ENCODE measurements at regions not wholly inside any gene's neighbourhood (a gene's known extent, or its start where the extent isn't known, plus 50 kb on each side); places are given as distances from the start of the nearest gene placed in this dataset.

- no peaks in the 10 kb centered on the region for H3K9me3 ChIP-seq
- intact Hi-C loops (cut with DNase I): no loop called here
- no peak for DNase-seq
- H3K9ac ChIP-seq (ENCODE audit: low read depth in 2 of 2, low read length in 2 of 2): no peak overlapping the region
- H3K27ac ChIP-seq: no peak overlapping the region
- no peak for TF ChIP-seq CTCF (IDR thresholded peaks at IDR 0.05)
- no peaks in the 10 kb centered on the region for H3K4me1 ChIP-seq
- H3K36me3 ChIP-seq: no peaks in the 10 kb centered on the region
- H3K27me3 ChIP-seq: no peaks in the 10 kb centered on the region
- H3K4me3 ChIP-seq: no peak overlapping the region
Measured at GRCh38 chr6:170043881-170044790, 246.7 kb downstream of the DLL1 start.

GRCh38 chr6:170043150-170043819 is 247.6 kb downstream of the DLL1 start:
- no peak overlapping the region for H3K9ac ChIP-seq (ENCODE audit: low read depth in 2 of 2, low read length in 2 of 2)
- H3K4me3 ChIP-seq: no peak overlapping the region
- H3K4me1 ChIP-seq: no peaks in the 10 kb centered on the region
- no peak for DNase-seq
- no peak overlapping the region for H3K27ac ChIP-seq
- no peaks in the 10 kb centered on the region for H3K36me3 ChIP-seq
- no peak for TF ChIP-seq CTCF (IDR thresholded peaks at IDR 0.05)
- intact Hi-C loops (cut with DNase I): no loop called here
- no peaks in the 10 kb centered on the region for H3K27me3 ChIP-seq
- no peaks in the 10 kb centered on the region for H3K9me3 ChIP-seq

DNA sequence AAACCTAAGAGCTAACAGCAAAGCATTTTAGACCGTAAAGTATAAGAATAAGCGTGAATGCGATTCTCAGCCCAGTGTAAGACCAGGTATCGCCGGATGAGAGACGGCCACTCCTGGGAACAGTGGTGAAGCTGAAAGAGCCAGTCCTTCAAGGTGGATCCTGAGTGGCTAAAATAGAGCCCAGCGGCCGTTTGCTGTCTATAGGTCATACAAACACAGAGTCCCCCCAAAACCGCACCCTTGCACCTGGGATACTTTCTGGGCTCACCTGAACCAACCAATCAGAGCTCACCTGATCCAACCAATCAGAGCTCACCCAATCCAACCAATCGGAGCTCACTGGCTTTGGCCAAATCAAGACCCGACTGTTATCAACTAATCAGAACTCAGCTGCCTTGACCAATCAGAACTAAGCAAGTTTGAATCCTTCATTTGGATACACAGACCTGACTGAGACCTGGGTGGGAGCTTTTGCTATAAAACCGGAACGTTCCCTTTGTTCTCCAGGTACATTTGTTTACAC is 248.2 kb downstream of the DLL1 start:
- H3K9ac ChIP-seq (ENCODE audit: low read depth in 2 of 2, low read length in 2 of 2): no peak overlapping the region
- DNase-seq: no peak
- H3K27me3 ChIP-seq: no peaks in the 10 kb centered on the region
- intact Hi-C loops (cut with DNase I): no loop called here
- TF ChIP-seq CTCF (IDR thresholded peaks at IDR 0.05): no peak
- H3K36me3 ChIP-seq: no peaks in the 10 kb centered on the region
- H3K4me1 ChIP-seq: no peaks in the 10 kb centered on the region
- H3K4me3 ChIP-seq: no peak overlapping the region
- no peaks in the 10 kb centered on the region for H3K9me3 ChIP-seq
- H3K27ac ChIP-seq: no peak overlapping the region

DNA sequence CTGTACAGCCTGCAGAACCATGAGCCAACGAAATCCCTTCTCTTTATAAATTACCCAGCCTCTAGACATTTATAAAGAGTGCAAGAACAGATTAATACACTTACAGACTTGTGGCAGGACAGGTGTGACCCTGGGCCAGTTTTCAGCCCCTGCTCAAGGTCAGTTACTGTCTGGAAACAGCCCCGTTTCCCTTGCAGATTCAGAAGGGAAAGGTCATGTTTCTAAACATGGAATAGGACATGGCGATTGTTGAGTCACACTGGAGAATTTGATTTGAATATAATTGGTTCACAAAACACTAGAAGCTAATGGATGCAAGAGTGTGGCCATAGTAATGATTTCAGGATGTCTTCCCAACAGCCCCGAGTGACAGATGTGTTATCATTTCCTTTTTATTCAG is 248.8 kb downstream of the DLL1 start:
- DNase-seq: no peak
- TF ChIP-seq CTCF (IDR thresholded peaks at IDR 0.05): no peak
- no peaks in the 10 kb centered on the region for H3K9me3 ChIP-seq
- H3K27ac ChIP-seq: no peak overlapping the region
- no peak overlapping the region for H3K4me3 ChIP-seq
- no peaks in the 10 kb centered on the region for H3K36me3 ChIP-seq
- no peak overlapping the region for H3K9ac ChIP-seq (ENCODE audit: low read depth in 2 of 2, low read length in 2 of 2)
- no peaks in the 10 kb centered on the region for H3K27me3 ChIP-seq
- intact Hi-C loops (cut with DNase I): no loop called here
- no peaks in the 10 kb centered on the region for H3K4me1 ChIP-seq

DNA sequence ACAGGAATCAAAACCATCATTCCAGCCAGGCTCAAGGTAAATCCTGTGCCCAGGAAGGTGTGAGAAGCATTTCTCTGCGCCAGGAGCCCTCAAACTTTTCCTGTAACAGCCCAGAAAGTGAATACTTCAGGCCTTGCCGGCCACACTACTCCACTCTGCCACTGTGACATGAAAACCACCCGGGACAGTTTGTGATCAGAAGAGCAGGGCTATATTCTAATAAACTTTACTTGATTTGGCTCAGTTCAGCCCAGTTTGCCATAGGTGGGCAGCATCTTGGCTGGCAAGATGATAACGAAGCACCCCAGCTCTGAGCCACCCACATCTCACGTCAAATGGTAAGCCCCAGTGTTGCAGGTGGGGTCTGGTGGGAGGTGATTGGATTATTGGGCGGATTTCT is 249.4 kb downstream of the DLL1 start:
- intact Hi-C loops (cut with DNase I): no loop called here
- Histone ChIP-seq H3K27me3 (no peaks in the 10 kb centered on the region), H3K4me1 (no peaks in the 10 kb centered on the region), H3K9me3 (no peaks in the 10 kb centered on the region), H3K4me3 (no peak overlapping the region), H3K27ac (no peak overlapping the region), H3K9ac (ENCODE audit: low read depth in 2 of 2, low read length in 2 of 2) (no peak overlapping the region), H3K36me3 (no peaks in the 10 kb centered on the region)
- no peak for DNase-seq
- TF ChIP-seq CTCF (IDR thresholded peaks at IDR 0.05): no peak

All from colonic mucosa (tissue), 4 donors.